Fibroblast of villous mesenchyme (primary cell): ENCODE measurements at regions not wholly inside any gene's neighbourhood (a gene's known extent, or its start where the extent isn't known, plus 50 kb on each side); places are given as distances from the start of the nearest gene placed in this dataset.
A peak's percentile ranks its signal among the peaks of the same experiment; 100 is the strongest.

Experiments
- DNase-seq: peaks from one replicate; pipeline ENCODE4 v3.0.0-alpha.2; 2010; ENCODE audit warnings: low read depth
- H3K4me3 ChIP-seq: 2 replicates; pipeline ENCODE4 v1.5.1; 2011; ENCODE audit warnings: low read depth, mild to moderate bottlenecking, low read length
- TF ChIP-seq, protein P1 (sequence below): IDR thresholded peaks from 2 replicates; pipeline ENCODE4 v1.5.1; 2012; ENCODE audit warnings: low read depth, mild to moderate bottlenecking, low read length; ENCODE audit not compliant: insufficient read depth

DNA sequence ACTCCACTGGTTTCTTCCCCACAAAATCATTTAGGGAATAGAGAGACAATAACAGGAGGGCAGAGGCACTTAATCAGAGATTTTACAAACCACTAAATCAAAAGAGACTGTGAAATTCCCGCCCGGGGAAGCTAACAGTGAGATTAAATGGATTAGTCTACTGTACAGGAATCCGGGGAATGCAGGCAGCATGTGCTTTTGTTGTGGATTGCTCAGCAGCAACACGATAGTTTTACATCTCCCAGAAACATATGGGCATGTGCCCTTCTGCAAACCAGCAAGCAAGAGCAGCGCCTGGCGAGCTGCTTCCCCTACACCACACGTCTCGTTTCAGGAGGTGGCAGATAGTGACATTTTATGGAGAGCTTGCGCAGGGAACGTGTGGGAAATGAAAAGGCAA is 382.3 kb downstream of the CD83 start:
- peak; percentile 75 for DNase-seq
- TF ChIP-seq, protein P1, sequence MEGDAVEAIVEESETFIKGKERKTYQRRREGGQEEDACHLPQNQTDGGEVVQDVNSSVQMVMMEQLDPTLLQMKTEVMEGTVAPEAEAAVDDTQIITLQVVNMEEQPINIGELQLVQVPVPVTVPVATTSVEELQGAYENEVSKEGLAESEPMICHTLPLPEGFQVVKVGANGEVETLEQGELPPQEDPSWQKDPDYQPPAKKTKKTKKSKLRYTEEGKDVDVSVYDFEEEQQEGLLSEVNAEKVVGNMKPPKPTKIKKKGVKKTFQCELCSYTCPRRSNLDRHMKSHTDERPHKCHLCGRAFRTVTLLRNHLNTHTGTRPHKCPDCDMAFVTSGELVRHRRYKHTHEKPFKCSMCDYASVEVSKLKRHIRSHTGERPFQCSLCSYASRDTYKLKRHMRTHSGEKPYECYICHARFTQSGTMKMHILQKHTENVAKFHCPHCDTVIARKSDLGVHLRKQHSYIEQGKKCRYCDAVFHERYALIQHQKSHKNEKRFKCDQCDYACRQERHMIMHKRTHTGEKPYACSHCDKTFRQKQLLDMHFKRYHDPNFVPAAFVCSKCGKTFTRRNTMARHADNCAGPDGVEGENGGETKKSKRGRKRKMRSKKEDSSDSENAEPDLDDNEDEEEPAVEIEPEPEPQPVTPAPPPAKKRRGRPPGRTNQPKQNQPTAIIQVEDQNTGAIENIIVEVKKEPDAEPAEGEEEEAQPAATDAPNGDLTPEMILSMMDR = no peak
- no peak overlapping the region for H3K4me3 ChIP-seq

DNA sequence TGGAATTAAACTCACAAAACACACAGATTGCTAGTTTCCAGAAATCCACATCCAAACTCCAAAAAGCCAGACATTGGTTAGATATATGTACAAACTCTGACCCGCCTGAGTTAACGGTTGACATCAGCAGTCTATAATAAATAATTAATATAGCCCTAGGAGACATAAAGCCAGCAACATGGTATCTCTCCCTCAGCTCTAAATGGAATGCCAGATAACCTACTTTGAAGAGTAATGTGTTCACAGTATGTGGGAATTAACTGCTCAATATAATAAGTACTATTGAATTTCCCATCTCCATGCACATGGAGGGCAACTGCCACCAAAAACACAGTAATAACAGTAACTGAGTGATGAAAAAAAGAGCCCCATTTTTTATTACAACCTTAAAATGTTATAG is 383.2 kb downstream of the CD83 start:
- TF ChIP-seq, protein P1 = no peak
- no peak for DNase-seq
- no peak overlapping the region for H3K4me3 ChIP-seq

DNA sequence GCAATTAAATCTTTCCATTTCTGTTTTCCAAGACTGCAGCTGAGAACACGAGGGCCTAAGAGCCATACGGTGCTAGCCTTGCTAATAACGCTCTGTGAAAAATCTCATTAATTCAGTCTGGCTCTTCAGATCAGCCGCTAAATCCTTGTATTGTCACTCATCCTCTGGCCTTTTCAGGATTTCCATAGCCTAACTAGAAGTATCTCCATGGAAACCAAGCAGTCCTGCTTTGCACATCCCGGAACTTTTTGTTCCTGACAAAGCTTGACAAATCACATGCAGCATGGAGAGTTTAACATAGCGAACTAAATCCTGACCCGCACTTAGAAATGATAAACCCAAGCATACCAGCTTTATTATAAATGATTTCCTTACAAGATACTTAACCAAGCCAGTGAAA is 383.7 kb downstream of the CD83 start:
- no peak overlapping the region for H3K4me3 ChIP-seq
- TF ChIP-seq, protein P1 = no peak
- DNase-seq = no peak

DNA sequence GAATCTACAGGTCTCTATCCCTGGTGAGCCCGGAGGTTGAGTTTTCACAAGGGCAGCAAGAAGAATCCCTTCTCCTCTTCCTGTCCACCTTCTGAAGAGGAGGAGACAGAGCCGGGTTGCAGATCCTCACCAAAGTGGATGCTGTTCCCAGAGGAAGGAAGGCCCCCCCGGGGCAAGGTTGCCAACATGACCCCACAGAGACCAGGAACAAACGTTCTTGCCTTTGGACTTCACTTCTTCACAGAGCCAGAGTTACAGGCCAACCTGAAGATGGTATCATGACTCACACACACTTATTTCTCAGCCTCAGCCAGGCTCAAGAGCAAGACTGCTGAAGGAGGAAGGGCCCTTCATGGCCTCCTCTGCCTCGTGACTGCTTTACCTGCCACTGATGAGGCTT is 384.3 kb downstream of the CD83 start:
- no peak overlapping the region for H3K4me3 ChIP-seq
- no peak for DNase-seq
- TF ChIP-seq, protein P1 = no peak

DNA sequence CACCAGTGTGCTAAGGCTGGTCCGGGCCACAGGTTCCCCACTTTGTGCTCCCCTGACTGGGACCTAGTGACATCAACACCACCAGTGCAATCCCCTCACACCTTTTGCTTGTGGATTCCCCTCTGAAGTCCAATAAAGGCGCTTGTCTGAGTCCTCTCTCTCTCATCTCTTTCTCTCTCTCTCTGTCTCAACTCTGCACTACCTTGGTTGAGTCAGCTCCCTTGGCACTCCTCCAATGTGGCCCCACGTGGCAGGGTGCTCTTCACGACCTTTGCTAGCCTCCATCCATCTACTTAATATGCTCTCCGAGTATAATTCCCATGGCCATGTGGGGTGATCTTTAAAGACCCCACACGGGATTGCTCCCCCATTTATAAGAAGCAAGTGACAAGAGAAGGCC is 385.0 kb downstream of the CD83 start:
- DNase-seq = no peak
- TF ChIP-seq, protein P1 = no peak
- no peak overlapping the region for H3K4me3 ChIP-seq

DNA sequence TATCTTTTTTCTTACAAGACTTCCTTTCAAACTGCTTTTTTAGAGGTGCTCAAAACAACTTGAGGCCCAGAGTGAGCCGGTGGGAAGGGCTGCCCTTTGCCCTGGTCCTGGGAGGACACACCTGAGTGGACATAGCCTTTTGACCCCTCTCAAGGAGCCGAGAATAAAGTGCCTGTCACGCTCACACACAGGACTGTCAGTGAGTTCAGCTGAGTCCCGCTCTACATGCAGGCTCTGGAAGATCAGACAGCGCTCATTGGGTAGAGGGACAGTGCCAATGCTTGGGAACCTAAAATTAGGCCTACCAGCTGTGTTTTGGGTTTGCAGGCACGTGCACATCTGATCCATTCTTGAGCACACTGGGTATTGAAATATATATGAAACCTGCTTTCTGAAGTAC is 387.8 kb downstream of the CD83 start:
- H3K4me3 ChIP-seq = no peak overlapping the region
- DNase-seq = no peak
- TF ChIP-seq, protein P1 = no peak

DNA sequence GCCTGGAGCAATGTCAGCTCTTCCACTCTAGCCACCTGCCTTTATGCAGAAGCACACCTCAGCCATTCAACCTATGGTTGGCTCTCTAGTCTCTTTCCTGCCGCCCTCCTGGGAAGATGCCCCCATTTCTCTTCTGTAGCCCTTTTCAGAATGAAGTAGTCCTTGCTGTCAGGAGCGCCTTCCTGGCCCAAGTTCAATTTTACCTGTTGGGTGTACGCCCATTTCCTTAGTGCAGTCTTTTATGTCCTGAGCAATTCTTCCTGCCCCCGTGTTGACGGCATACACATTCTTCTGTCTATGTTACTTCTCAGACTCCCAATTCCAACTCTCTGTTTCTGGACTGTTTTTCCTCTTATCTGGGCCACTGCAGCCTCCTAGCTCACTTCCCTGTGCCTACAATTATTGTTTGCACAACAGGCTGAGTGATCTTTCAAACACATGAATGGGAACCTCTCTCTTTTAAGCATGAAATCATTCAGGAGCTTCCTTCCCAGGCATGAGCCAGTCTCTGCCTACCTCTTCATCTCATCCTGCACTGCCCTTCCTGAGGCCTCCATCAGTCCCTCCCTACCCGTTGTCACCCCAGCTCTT is 389.2 kb downstream of the CD83 start:
- H3K4me3 ChIP-seq = no peak overlapping the region
- TF ChIP-seq, protein P1 = no peak
- DNase-seq = no peak
